ENCODE measurements at regions not wholly inside any gene's neighbourhood (a gene's known extent, or its start where the extent isn't known, plus 50 kb on each side); places are given as distances from the start of the nearest gene placed in this dataset.

GRCh38 chr9:109551651-109552050, 53.5 kb upstream of the PTPN3 start:
- TF ChIP-seq POLR2AphosphoS5 (IDR thresholded peaks at IDR 0.05; ENCODE audit: borderline replicate concordance, low read depth, low read length) (no peak), EZH2 (IDR thresholded peaks at IDR 0.05) (no peak)

Data from SK-N-MC (cell line).